Choroid plexus epithelial cell (primary cell): ENCODE measurements at regions not wholly inside any gene's neighbourhood (a gene's known extent, or its start where the extent isn't known, plus 50 kb on each side); places are given as distances from the start of the nearest gene placed in this dataset.

Experiments
- DNase-seq: peaks from one replicate; pipeline ENCODE4 v3.0.0-alpha.2; 2010; ENCODE audit warnings: low read depth
- H3K4me3 ChIP-seq: 2 replicates; pipeline ENCODE4 v1.5.1; 2011; ENCODE audit warnings: low read depth, mild to moderate bottlenecking, control low read depth, low read length, moderate library complexity
- TF ChIP-seq, protein P1 (sequence below): conservative IDR thresholded peaks from 2 replicates; pipeline ENCODE4 v1.5.1; 2011; ENCODE audit warnings: low read depth, mild to moderate bottlenecking, control low read depth, inconsistent platforms, low read length, moderate library complexity

DNA sequence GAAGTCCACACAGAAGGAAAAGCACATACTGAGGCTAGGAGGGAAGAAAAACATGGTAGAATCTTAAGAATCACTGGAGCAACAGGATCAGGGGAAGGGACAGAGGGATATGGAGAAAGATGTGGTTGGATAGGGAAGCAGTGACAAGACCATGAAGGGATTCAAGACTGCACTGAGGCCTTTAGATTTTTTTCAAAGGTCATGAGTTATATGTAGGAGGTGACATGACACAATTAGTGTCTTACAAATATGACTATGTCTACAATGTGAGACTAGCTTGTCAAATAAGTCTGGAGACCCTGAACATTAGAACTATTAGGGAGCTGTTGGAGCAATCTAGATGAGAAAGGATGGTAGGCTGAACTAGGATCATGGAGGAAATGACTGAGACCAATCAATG lies 1130.3 kb upstream of the ZEB2 start:
- no peak overlapping the region for H3K4me3 ChIP-seq
- no peak for DNase-seq
- TF ChIP-seq, protein P1, sequence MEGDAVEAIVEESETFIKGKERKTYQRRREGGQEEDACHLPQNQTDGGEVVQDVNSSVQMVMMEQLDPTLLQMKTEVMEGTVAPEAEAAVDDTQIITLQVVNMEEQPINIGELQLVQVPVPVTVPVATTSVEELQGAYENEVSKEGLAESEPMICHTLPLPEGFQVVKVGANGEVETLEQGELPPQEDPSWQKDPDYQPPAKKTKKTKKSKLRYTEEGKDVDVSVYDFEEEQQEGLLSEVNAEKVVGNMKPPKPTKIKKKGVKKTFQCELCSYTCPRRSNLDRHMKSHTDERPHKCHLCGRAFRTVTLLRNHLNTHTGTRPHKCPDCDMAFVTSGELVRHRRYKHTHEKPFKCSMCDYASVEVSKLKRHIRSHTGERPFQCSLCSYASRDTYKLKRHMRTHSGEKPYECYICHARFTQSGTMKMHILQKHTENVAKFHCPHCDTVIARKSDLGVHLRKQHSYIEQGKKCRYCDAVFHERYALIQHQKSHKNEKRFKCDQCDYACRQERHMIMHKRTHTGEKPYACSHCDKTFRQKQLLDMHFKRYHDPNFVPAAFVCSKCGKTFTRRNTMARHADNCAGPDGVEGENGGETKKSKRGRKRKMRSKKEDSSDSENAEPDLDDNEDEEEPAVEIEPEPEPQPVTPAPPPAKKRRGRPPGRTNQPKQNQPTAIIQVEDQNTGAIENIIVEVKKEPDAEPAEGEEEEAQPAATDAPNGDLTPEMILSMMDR = no peak

DNA sequence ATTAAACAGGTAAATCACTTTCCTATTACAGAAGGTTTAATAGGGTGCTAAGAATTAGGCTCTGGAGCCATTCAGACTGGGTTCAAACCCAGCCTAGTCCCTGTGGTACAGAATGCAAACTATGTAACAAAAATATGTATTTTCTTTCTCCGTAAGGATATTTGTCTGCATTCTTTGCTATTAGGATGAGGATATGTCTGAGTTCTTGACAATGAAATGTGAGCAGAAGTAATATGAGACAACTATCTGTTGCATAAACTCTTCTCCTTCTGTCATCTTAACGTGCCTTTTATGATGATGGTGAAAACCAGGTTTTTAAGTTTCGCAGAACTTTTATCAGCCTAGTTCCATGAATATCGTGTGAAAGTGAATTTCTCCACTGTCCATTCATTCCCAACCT lies 1129.1 kb upstream of the ZEB2 start:
- TF ChIP-seq, protein P1 = no peak
- DNase-seq = peak; percentile 38
- H3K4me3 ChIP-seq = no peak overlapping the region

DNA sequence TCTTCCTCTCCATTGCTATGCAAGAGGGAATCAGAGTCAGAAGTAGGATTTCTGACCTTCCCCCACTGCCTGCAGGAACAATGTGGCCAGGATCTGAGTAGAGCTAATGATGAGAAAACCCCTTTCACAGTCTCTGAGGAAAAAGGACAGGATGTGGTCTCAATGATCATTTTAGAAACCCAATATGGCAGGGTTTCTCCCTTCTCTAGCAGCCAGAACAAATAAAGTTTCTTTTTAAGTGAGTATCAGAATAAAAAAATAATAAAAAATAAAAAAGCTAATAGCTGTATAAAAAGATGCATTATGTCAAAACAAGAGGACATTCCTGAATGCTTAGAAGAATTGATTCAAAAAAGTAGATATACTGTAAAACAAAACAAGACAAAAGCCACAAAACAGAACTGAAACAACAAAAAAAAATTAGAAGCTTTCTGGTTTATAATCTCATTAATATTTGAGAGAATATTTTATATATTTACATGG lies 1124.9 kb upstream of the ZEB2 start:
- no peak for DNase-seq
- H3K4me3 ChIP-seq = no peak overlapping the region
- TF ChIP-seq, protein P1 = no peak

DNA sequence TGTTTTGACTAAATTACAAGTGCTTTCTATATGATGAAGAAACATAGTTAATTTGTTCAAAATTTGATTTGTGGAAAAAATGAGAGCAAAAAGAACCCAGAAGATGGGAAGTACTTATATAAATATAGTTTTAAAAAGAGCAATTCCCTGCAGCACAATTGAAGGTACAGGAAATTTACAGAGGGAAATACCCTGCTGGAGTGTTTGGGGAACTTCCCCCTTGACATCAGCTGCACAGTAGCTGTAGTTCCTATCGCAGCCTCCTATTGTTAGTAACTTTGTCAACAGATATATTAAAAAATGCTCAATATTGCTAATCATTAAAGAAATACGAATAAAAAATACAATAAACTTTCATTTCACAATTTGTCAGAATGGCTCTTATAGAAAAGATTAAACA lies 1118.8 kb upstream of the ZEB2 start:
- DNase-seq = no peak
- TF ChIP-seq, protein P1 = peak; percentile 8
- no peak overlapping the region for H3K4me3 ChIP-seq

DNA sequence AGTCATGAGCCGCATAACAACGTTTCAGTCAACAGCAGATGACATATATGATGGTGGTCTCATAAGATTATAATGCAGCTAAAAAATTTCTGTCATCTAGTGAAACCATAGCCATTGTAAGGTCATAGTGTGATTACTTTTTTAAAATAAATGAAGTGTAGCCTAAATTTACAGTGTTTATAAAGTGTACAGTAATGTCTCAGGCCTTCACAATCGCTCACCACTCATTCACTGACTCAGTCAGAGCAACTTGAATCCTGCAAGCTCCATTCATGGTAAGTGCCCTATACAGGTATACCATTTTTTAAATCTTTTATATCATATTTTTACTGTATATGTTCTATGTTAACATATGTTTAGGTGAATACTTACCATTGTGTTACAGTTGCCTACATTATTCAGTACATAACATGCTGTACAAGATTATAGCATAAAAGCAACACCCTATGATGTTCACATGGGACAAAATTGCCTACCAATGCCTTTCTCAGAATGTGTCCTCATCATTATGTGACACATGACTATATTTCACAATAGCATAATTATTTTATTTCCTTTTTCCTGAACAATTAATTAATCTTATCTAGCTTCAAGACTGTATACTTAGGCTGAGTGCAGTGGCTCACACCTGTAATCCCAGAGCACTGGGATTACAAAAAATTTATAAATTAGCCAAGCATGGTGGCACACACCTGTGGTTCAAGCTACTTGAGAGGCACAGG lies 1115.9 kb upstream of the ZEB2 start:
- TF ChIP-seq, protein P1 = no peak
- DNase-seq = no peak
- H3K4me3 ChIP-seq = no peak overlapping the region

DNA sequence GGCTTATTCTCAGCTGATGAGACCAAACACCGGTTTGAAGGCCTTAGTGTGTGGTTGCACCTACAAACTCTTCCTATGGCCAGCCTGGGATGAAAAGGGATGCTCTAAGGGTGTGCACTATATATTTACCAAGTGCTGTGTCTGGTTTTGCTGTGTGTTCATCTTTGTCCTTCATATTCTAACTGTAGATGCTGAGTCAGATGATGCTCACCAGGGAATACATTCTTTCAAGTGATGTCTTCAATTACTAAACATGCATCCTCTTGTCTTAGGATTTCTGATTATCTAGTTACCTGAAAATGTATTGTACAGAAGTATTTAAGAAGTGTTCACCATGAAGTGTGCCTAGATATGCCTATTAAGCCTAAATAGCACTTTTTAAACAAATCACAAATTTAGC lies 1111.6 kb upstream of the ZEB2 start:
- TF ChIP-seq, protein P1 = no peak
- H3K4me3 ChIP-seq = no peak overlapping the region
- peak; percentile 35 for DNase-seq

DNA sequence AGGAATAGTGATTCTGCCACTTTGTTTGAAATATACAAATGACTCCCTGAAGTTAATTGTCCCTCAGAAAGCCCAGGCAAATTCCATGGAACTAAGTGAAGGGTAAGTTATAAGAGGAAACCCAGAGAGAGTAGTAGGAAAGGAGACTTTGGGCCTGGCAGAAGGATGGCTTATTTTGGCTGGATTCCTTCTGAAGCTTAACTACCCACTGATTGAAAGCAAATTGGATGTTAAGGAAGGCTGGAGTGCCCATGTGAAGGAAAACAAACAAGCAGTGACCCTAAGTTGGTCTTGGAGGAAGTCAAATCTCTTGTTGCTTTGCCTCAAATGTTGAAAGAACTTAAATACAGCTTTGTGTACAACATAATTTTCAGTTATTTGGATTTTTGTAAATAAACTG lies 1106.4 kb upstream of the ZEB2 start:
- TF ChIP-seq, protein P1 = no peak
- H3K4me3 ChIP-seq = no peak overlapping the region
- DNase-seq = no peak
